Astrocyte of the spinal cord (primary cell): ENCODE measurements at regions not wholly inside any gene's neighbourhood (a gene's known extent, or its start where the extent isn't known, plus 50 kb on each side); places are given as distances from the start of the nearest gene placed in this dataset.

Experiments
- DNase-seq: peaks from one replicate; pipeline ENCODE4 v3.0.0; 2011; ENCODE audit warnings: low read depth, low spot score
- H3K4me3 ChIP-seq: 2 replicates; pipeline ENCODE4 v1.5.1; 2011; ENCODE audit warnings: low read depth, mild to moderate bottlenecking, low read length, moderate library complexity
- CTCF ChIP-seq: IDR thresholded peaks from 2 replicates; pipeline ENCODE4 v1.5.1; 2012; ENCODE audit warnings: low read depth, mild to moderate bottlenecking, low read length, inconsistent platforms
- in situ Hi-C: cut with HindIII; loops from 2 replicates; pipeline ENCODE4 v1.10.0; 2017; ENCODE audit warnings: low sequenced_read_pairs

- no peak overlapping the region for H3K4me3 ChIP-seq
- in situ Hi-C loops, result no loop called here
- no peak for DNase-seq
These were observed 815.7 kb downstream of the BRD1 start for GRCh38 chr22:49011769-49012648.

GRCh38 chr22:49011379-49011768, 816.3 kb downstream of the BRD1 start:
- DNase-seq, result no peak
- in situ Hi-C loops, result no loop called here
- no peak overlapping the region for H3K4me3 ChIP-seq
- TF ChIP-seq CTCF, result no peak

More at GRCh38 chr22:49011769-49012648, 815.7 kb downstream of the BRD1 start:
- no peak for TF ChIP-seq CTCF

DNA sequence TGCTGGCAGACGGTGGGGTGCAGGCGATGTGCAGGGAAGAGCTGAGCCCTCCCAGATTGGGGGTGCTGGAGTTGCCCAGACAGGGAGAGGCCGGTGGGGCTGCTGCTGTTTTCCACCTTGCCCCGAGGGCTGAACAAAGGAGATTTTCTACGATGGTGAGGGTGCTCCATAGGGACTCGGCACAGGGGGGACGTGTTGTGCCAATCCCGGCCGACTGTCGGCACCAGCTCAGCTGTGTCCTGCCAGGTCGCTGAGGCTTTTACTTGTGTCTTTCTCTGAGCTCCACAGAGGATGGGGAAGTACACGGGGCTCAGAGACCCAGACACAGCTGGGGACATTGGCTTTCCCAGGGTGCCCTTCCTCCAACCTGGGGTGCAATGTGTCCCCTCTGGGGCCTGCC, 816.8 kb downstream of the BRD1 start:
- no peak for DNase-seq
- in situ Hi-C loops, result no loop called here
- TF ChIP-seq CTCF, result no peak
- no peak overlapping the region for H3K4me3 ChIP-seq

- in situ Hi-C loops, result no loop called here
- no peak for TF ChIP-seq CTCF
- no peak overlapping the region for H3K4me3 ChIP-seq
- DNase-seq, result no peak
These were observed 817.4 kb downstream of the BRD1 start for GRCh38 chr22:49010070-49010863.

DNA sequence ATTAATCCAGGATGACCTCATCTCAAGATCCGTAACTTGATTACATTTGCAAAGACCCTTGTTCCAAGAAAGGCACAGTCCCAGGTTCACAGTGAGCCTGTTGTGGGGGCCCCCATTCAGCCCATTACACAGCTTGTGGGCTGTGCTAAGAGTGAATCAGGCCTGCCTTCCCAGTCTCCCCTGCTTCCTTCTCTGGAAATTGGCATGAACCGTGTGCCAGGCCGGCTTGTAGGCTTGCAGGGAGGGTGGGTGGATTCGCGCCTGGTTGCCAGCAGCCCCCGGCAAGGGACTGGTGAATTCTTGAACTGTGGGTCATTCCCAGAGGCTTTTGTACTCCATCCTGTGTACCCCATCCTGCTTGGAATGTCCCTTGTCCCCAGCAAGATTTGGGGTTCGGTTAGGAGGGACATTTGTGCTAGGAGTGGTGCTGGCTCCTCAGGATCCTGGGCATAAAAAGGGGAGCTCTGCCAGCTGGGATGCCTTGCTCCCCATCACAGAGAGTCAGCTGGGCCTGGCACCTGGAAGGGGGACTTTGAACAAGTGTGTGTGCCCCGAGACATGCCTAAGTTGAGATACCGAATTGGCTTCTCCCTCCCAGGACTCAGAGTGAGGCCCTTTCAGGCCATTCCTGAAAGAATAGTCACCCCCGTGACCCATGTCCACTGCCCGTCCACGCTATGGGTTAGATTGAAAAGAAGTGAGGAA, 818.2 kb downstream of the BRD1 start:
- no peak for DNase-seq
- no peak overlapping the region for H3K4me3 ChIP-seq
- in situ Hi-C loops, result no loop called here
- no peak for TF ChIP-seq CTCF

GRCh38 chr22:49008682-49009235, 818.9 kb downstream of the BRD1 start:
- DNase-seq, result no peak
- no peak for TF ChIP-seq CTCF
- in situ Hi-C loops, result no loop called here
- no peak overlapping the region for H3K4me3 ChIP-seq
